ENCODE measurements at regions not wholly inside any gene's neighbourhood (a gene's known extent, or its start where the extent isn't known, plus 50 kb on each side); places are given as distances from the start of the nearest gene placed in this dataset.
"Not testable (repeated sequence)": the region's sequence is repeated elsewhere in the genome, so short reads cannot be mapped to it uniquely, and the experiment has no call there.

- no peak for DNase-seq (ENCODE audit: low read depth in 4 of 4, low spot score in 2 of 4)
Observed at GRCh38 chr3:115251509-115251908, 104.4 kb upstream of the ZBTB20 start.

GRCh38 chr3:115252679-115253078 is 105.6 kb upstream of the ZBTB20 start:
- DNase-seq (ENCODE audit: low read depth in 4 of 4, low spot score in 2 of 4), result no peak

GRCh38 chr3:115254492-115255196 is 107.6 kb upstream of the ZBTB20 start:
- DNase-seq (ENCODE audit: low read depth in 4 of 4, low spot score in 2 of 4), result no peak

- no peak for DNase-seq (ENCODE audit: low read depth in 4 of 4, low spot score in 2 of 4)
Observed at GRCh38 chr3:115255197-115255585, 108.1 kb upstream of the ZBTB20 start.

- DNase-seq (ENCODE audit: low read depth in 4 of 4, low spot score in 2 of 4), result no peak
Observed at GRCh38 chr3:115270849-115271248, 123.8 kb upstream of the ZBTB20 start.

- no peak for DNase-seq (ENCODE audit: low read depth in 4 of 4, low spot score in 2 of 4)
Observed at GRCh38 chr3:115272036-115272824, 125.1 kb upstream of the ZBTB20 start.

- no peak for DNase-seq (ENCODE audit: low read depth in 4 of 4, low spot score in 2 of 4)
Observed at GRCh38 chr3:115275896-115276295, 128.8 kb upstream of the ZBTB20 start.

- DNase-seq (ENCODE audit: low read depth in 4 of 4, low spot score in 2 of 4), result no peak
Observed at GRCh38 chr3:115279939-115280338, 132.9 kb upstream of the ZBTB20 start.

- DNase-seq (ENCODE audit: low read depth in 4 of 4, low spot score in 2 of 4), result no peak
Observed at GRCh38 chr3:115280506-115280905, 133.4 kb upstream of the ZBTB20 start.

- DNase-seq (ENCODE audit: low read depth in 4 of 4, low spot score in 2 of 4), result no peak
Observed at GRCh38 chr3:115281697-115282675, 134.9 kb upstream of the ZBTB20 start.

- DNase-seq (ENCODE audit: low read depth in 4 of 4, low spot score in 2 of 4), result peak in 2 of 4 donors; percentile 3 to 19
Observed at GRCh38 chr3:115284980-115285379, 137.9 kb upstream of the ZBTB20 start.

- DNase-seq (ENCODE audit: low read depth in 4 of 4, low spot score in 2 of 4), result no peak
Observed at GRCh38 chr3:115286529-115287197, 139.6 kb upstream of the ZBTB20 start.

- no peak for DNase-seq (ENCODE audit: low read depth in 4 of 4, low spot score in 2 of 4)
Observed at GRCh38 chr3:115287198-115287597, 140.1 kb upstream of the ZBTB20 start.

GRCh38 chr3:115292131-115292530 is 145.0 kb upstream of the ZBTB20 start:
- DNase-seq (ENCODE audit: low read depth in 4 of 4, low spot score in 2 of 4), result no peak

GRCh38 chr3:115292677-115293165 is 145.6 kb upstream of the ZBTB20 start:
- no peak for DNase-seq (ENCODE audit: low read depth in 4 of 4, low spot score in 2 of 4)

GRCh38 chr3:115293321-115293720 is 146.2 kb upstream of the ZBTB20 start:
- no peak for DNase-seq (ENCODE audit: low read depth in 4 of 4, low spot score in 2 of 4)

GRCh38 chr3:115301364-115301860 is 154.3 kb upstream of the ZBTB20 start:
- no peak for DNase-seq (ENCODE audit: low read depth in 4 of 4, low spot score in 2 of 4)

- not testable (repeated sequence) for DNase-seq (ENCODE audit: low read depth in 4 of 4, low spot score in 2 of 4)
Observed at GRCh38 chr3:115317953-115318352, 170.9 kb upstream of the ZBTB20 start.

GRCh38 chr3:115321400-115321805 is 174.3 kb upstream of the ZBTB20 start:
- DNase-seq (ENCODE audit: low read depth in 4 of 4, low spot score in 2 of 4), result no peak

GRCh38 chr3:115322901-115323300 is 175.8 kb upstream of the ZBTB20 start:
- DNase-seq (ENCODE audit: low read depth in 4 of 4, low spot score in 2 of 4), result no peak

All from left renal cortex interstitium (tissue), 4 donors.